ENCODE measurements at regions not wholly inside any gene's neighbourhood (a gene's known extent, or its start where the extent isn't known, plus 50 kb on each side); places are given as distances from the start of the nearest gene placed in this dataset.

- peak; percentile 95 for DNase-seq
These were observed 210.2 kb upstream of the ACTBL2 start for GRCh38 chr5:57692582-57693487.

- DNase-seq: no peak
These were observed 208.1 kb upstream of the ACTBL2 start for GRCh38 chr5:57690724-57691123.

- DNase-seq: no peak
These were observed 205.0 kb upstream of the ACTBL2 start for GRCh38 chr5:57687596-57687995.

GRCh38 chr5:57685516-57686255 lies 203.1 kb upstream of the ACTBL2 start:
- no peak for DNase-seq

GRCh38 chr5:57684299-57684702 lies 201.7 kb upstream of the ACTBL2 start:
- no peak for DNase-seq

GRCh38 chr5:57683036-57683630 lies 200.5 kb upstream of the ACTBL2 start:
- DNase-seq: no peak

- DNase-seq: no peak
These were observed 199.3 kb upstream of the ACTBL2 start for GRCh38 chr5:57681942-57682341.

GRCh38 chr5:57680686-57681085 lies 198.1 kb upstream of the ACTBL2 start:
- no peak for DNase-seq

GRCh38 chr5:57677235-57677634 lies 194.6 kb upstream of the ACTBL2 start:
- no peak for DNase-seq

GRCh38 chr5:57676222-57677098 lies 193.8 kb upstream of the ACTBL2 start:
- DNase-seq: no peak

GRCh38 chr5:57675236-57675635 lies 192.6 kb upstream of the ACTBL2 start:
- no peak for DNase-seq

- no peak for DNase-seq
These were observed 188.8 kb upstream of the ACTBL2 start for GRCh38 chr5:57671371-57671770.

GRCh38 chr5:57666582-57666981 lies 184.0 kb upstream of the ACTBL2 start:
- no peak for DNase-seq

GRCh38 chr5:57665146-57665936 lies 182.7 kb upstream of the ACTBL2 start:
- DNase-seq: no peak

- DNase-seq: no peak
These were observed 182.1 kb upstream of the ACTBL2 start for GRCh38 chr5:57664700-57665099.

GRCh38 chr5:57663466-57663865 lies 180.9 kb upstream of the ACTBL2 start:
- DNase-seq: no peak

- DNase-seq: no peak
These were observed 180.4 kb upstream of the ACTBL2 start for GRCh38 chr5:57662991-57663390.

- no peak for DNase-seq
These were observed 177.3 kb upstream of the ACTBL2 start for GRCh38 chr5:57659886-57660285.

- DNase-seq: no peak
These were observed 175.4 kb upstream of the ACTBL2 start for GRCh38 chr5:57658018-57658417.

GRCh38 chr5:57655228-57655627 lies 172.6 kb upstream of the ACTBL2 start:
- DNase-seq: no peak

GRCh38 chr5:57653636-57654290 lies 171.2 kb upstream of the ACTBL2 start:
- DNase-seq: no peak

All from EL (cell line).